Left lung (tissue), 4 donors: ENCODE measurements at regions not wholly inside any gene's neighbourhood (a gene's known extent, or its start where the extent isn't known, plus 50 kb on each side); places are given as distances from the start of the nearest gene placed in this dataset.
A peak's percentile ranks its signal among the peaks of the same experiment; 100 is the strongest.

ENCODE experiments used
- ATAC-seq: fragments of 200-7000 bp; cut with Tn5 transposase; one replicate; pipeline ENCODE4 v1.9.1; 2020; ENCODE audit warnings: moderate library complexity
- DNase-seq, 4 donors: peaks; one replicate each; pipeline ENCODE4 v3.0.0-alpha.2; 2013 to 2020
- H3K27ac ChIP-seq, 2 donors: fragments of 200-600 bp; sonication (generic) in 1 of 2; one replicate each; pipeline versions ENCODE4 v1.5.0 to v1.8.0; 2020 to 2021
- H3K27me3 ChIP-seq, 2 donors: fragments of 200-600 bp; sonication (generic) in 1 of 2; one replicate each; pipeline versions ENCODE4 v1.5.0 to v1.8.0; 2020 to 2021
- H3K36me3 ChIP-seq, 2 donors: fragments of 200-600 bp; sonication (generic) in 1 of 2; one replicate each; pipeline versions ENCODE4 v1.5.0 to v1.8.0; 2020 to 2021
- H3K4me1 ChIP-seq, 2 donors: fragments of 200-600 bp; one replicate each; pipeline ENCODE4 v1.8.0; 2021
- H3K4me3 ChIP-seq, 2 donors: fragments of 200-600 bp; sonication (generic) in 1 of 2; one replicate each; pipeline versions ENCODE4 v1.5.0 to v1.8.0; 2020 to 2021; ENCODE audit warnings: mild to moderate bottlenecking in 1 of 2
- H3K9me3 ChIP-seq, 2 donors: fragments of 200-600 bp; sonication (generic) in 1 of 2; one replicate each; pipeline versions ENCODE4 v1.5.0 to v1.8.0; 2020 to 2021
- intact Hi-C, 2 donors: fragments of 100-400 bp; cut with DNase I; formaldehyde crosslinking; loops; one replicate each; pipeline versions ENCODE4 v1.11.2 to v1.14.2; 2022
- TF ChIP-seq, protein P1 (sequence below), 2 donors: fragments of 200-600 bp; sonication (generic) in 1 of 2; IDR thresholded peaks; one replicate each; pipeline versions ENCODE4 v1.5.0 to v1.8.0; 2021; ENCODE audit warnings: antibody characterized with exemption in 2 of 2
- donor health status: DM: no; HTN: yes; CAD: no.
- donor health status: DM: no; HTN: no; CAD: no.

DNA sequence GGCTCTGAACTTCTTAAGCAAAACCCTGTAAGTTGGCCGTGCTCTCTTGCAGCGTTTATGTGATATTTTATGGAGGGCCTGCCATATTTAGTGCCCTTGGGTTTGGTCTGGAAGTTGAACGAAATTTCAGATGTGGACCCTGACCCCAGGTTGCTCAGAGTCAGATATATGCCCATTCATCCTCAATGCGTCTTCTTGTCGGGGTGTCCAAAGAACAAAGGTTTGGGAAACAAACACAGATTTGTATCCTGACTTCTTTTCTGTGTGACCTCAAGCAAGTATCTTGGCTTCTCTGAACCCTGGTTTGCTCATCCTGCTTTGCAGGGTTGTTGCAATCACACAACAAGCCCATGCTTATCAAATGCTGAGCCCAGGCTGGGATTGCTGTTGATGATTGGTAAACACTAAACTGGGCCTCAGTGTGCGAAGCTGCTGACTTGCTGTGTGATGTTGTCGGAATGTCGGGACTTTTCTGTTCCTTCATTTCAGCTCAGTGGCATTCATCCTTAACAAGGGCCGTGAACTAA, 103.5 kb upstream of the PTPN1 start:
- no peaks in the 10 kb centered on the region for H3K27me3 ChIP-seq
- H3K4me1 ChIP-seq = peaks cover 0 to 45% of the 10 kb centered on the region in 2 donors
- TF ChIP-seq, protein P1, sequence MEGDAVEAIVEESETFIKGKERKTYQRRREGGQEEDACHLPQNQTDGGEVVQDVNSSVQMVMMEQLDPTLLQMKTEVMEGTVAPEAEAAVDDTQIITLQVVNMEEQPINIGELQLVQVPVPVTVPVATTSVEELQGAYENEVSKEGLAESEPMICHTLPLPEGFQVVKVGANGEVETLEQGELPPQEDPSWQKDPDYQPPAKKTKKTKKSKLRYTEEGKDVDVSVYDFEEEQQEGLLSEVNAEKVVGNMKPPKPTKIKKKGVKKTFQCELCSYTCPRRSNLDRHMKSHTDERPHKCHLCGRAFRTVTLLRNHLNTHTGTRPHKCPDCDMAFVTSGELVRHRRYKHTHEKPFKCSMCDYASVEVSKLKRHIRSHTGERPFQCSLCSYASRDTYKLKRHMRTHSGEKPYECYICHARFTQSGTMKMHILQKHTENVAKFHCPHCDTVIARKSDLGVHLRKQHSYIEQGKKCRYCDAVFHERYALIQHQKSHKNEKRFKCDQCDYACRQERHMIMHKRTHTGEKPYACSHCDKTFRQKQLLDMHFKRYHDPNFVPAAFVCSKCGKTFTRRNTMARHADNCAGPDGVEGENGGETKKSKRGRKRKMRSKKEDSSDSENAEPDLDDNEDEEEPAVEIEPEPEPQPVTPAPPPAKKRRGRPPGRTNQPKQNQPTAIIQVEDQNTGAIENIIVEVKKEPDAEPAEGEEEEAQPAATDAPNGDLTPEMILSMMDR (IDR thresholded peaks at IDR 0.05) = no peak
- DNase-seq = no peak
- no peak for ATAC-seq
- no peaks in the 10 kb centered on the region for H3K36me3 ChIP-seq
- H3K9me3 ChIP-seq = peaks cover 0 to 2% of the 10 kb centered on the region in 2 donors
- H3K4me3 ChIP-seq = no peak overlapping the region
- H3K27ac ChIP-seq = no peak overlapping the region
- intact Hi-C loops = no loop called here

DNA sequence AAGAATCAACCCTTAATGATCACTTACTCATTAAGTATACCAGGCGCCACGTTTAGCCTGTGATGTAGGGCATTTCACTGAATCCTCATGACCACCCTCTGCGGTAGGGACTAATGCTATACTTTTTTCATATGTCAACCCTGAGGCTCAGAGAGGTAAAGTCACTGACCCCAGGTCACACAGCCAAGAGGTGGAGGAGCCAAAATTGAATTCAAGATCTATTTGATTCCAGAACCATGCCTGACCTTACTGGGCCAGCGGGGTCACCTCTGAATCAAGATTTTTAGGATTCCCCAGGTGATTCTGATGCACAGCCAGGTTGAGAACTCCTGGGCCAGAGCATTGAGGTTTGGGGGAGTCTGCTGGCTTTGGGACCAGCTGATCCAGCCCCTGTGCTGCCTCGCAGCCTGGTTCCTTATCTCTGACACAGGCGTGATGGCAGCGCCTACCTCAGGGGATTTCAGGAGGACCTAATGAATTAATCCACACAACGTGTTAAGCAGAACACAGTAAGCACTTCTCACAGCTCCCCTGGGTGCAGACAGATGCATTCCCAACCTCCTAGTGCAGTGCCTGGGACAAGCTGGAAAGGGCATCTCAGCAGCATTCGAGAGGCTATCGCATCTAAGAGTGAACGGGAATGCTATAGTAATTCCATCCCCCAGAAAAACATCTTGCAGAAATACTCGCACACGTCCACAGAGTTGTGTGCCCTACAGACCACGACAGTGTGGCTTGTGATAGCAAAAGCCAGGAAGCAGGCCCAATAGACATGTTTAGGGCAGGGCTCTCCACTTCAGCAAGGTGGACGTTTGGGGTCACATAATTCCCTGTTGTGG, 101.4 kb upstream of the PTPN1 start:
- TF ChIP-seq, protein P1 (IDR thresholded peaks at IDR 0.05) = no peak
- H3K27me3 ChIP-seq = no peaks in the 10 kb centered on the region
- no peaks in the 10 kb centered on the region for H3K36me3 ChIP-seq
- H3K4me3 ChIP-seq = no peak overlapping the region
- ATAC-seq = no peak
- peaks cover 0 to 2% of the 10 kb centered on the region in 2 donors for H3K9me3 ChIP-seq
- H3K4me1 ChIP-seq = peaks cover 0 to 57% of the 10 kb centered on the region in 2 donors
- peak overlapping the region in 1 of 2 donors; percentile 61 for H3K27ac ChIP-seq
- DNase-seq = no peak
- intact Hi-C loops = no loop called here

DNA sequence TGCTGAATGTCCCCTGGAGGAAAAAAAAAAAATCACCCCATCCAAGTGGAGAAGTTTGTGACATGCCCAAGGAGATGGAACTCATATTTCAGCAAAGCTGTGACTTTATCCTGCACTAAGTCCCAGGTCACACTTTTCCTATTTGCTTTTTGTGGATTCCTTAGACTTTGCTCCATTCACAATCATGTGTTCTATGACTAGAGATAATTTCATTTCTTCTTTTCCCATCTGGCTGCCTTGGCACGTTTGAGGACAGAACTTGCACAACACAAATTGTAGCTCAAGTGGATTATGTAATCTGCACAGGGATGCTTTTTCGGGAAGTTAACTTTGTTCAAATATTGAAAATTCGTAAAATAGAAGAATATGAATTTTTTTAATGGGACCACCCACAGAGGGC, 100.7 kb upstream of the PTPN1 start:
- H3K4me1 ChIP-seq = peaks cover under 1 to 57% of the 10 kb centered on the region in 2 donors
- TF ChIP-seq, protein P1 (IDR thresholded peaks at IDR 0.05) = no peak
- ATAC-seq (peak; percentile 42), DNase-seq (peak in 2 of 4 donors; percentile 51 to 74)
- no peak overlapping the region for H3K4me3 ChIP-seq
- intact Hi-C loops = no loop called here
- no peaks in the 10 kb centered on the region for H3K27me3 ChIP-seq
- peaks cover 0 to 2% of the 10 kb centered on the region in 2 donors for H3K9me3 ChIP-seq
- H3K27ac ChIP-seq = peak overlapping the region in 1 of 2 donors; percentile 61
- no peaks in the 10 kb centered on the region for H3K36me3 ChIP-seq

DNA sequence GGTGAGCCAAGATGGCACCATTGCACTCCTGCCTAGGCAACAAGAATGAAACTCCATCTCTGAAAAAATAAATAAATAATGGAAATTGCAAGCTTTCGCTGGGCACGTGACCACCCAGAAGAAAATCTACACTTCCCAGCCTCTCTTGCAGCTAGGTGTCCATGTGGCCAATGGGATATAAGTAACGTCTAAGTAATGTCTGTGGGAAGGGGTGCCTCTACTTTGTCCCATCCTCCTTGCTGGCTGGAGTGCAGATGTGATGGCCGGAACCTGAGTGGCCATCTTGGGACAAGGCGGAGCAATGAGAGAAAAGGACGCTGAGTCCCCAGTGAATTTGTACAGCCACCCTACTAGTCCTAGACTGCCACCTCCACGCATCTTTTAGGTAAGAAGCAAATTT, 99.8 kb upstream of the PTPN1 start:
- Histone ChIP-seq H3K27me3 (no peaks in the 10 kb centered on the region), H3K36me3 (no peaks in the 10 kb centered on the region), H3K4me3 (no peak overlapping the region), H3K27ac (peak overlapping the region in 1 of 2 donors; percentile 61), H3K9me3 (peaks cover 0 to 2% of the 10 kb centered on the region in 2 donors), H3K4me1 (peaks cover 8 to 65% of the 10 kb centered on the region in 2 donors)
- TF ChIP-seq, protein P1 (IDR thresholded peaks at IDR 0.05) = no peak
- intact Hi-C loops = no loop called here
- no peak for DNase-seq
- ATAC-seq = no peak

DNA sequence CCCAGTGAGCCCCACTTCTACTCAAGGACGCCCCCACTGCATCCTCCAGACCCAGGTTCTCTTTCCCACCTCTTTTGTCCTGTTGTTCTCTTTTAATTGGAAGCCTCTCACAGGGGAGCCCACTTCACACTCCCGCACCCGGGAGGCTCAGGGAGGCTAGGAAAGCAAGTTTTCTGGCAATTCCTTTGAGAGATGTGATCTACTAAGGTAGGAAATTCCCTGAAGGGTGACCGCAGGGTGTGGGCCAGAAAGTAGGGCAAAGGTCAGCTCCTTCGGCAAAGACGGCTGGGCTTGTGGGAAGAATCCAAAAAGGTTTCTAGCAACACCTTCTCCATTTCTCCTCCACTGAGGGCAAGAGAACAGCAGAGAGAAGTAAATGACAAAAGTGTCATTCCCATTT, 98.1 kb upstream of the PTPN1 start:
- DNase-seq (no peak), ATAC-seq (no peak)
- Histone ChIP-seq H3K36me3 (no peaks in the 10 kb centered on the region), H3K27me3 (no peaks in the 10 kb centered on the region), H3K4me3 (no peak overlapping the region), H3K9me3 (peaks cover 0 to 2% of the 10 kb centered on the region in 2 donors), H3K27ac (no peak overlapping the region), H3K4me1 (peaks cover 23 to 82% of the 10 kb centered on the region in 2 donors)
- intact Hi-C loops = no loop called here
- TF ChIP-seq, protein P1 (IDR thresholded peaks at IDR 0.05) = no peak
